KOPT-K1 (cell line): ENCODE measurements at regions not wholly inside any gene's neighbourhood (a gene's known extent, or its start where the extent isn't known, plus 50 kb on each side); places are given as distances from the start of the nearest gene placed in this dataset.

ENCODE experiments used
- H3K27ac ChIP-seq: fragments of 200-600 bp; sonication (generic); 2 replicates; pipeline ENCODE4 v1.5.1; 2016; ENCODE audit warnings: antibody characterized with exemption, mild to moderate bottlenecking, low read depth, low read length; ENCODE audit not compliant: poor library complexity, severe bottlenecking
- H3K36me3 ChIP-seq: fragments of 200-600 bp; sonication (generic); 2 replicates; pipeline ENCODE4 v1.5.1; 2017; ENCODE audit warnings: antibody characterized with exemption, mild to moderate bottlenecking, low read length, moderate library complexity; ENCODE audit not compliant: insufficient read depth
- H3K9me3 ChIP-seq: fragments of 200-600 bp; sonication (generic); 2 replicates; pipeline ENCODE4 v1.5.1; 2017; ENCODE audit warnings: antibody characterized with exemption, low read length, mild to moderate bottlenecking; ENCODE audit not compliant: insufficient read depth, poor library complexity, severe bottlenecking

DNA sequence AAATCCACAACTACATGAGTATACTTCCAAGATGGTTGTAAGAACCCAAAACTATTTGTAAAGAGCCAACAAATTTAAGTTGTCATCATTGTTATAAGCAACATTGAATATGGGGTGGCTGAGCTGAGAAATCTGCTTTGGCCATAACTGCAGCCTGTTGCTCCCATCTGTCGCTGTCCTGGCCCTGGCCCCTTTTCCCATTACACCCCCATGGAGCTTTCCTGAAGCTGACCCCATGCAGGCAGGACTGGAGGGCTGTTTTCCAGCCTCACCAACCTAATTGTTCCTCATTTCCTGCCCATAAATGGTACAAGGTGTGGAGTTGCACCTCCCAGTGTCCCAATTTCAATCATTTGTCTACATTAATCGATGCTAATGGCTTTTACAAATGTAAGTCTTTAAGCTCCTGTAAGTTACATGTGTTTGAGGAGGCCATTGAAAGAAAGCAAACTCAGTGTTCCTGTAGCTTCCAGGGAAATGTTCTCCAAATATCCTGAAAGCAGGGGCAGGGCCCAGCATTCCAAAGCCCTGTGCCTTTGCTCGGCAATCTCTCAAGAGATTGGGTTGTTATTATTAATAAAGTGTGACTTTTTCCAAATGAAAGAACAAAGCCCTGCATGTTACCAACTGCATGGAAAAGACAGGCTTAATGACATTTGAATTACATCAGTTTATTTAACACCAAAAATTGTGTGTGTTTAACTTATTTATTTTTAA lies 545.9 kb downstream of the PLPP3 start:
- H3K36me3 ChIP-seq = no peaks in the 10 kb centered on the region
- H3K9me3 ChIP-seq = no peaks in the 10 kb centered on the region
- no peak overlapping the region for H3K27ac ChIP-seq

DNA sequence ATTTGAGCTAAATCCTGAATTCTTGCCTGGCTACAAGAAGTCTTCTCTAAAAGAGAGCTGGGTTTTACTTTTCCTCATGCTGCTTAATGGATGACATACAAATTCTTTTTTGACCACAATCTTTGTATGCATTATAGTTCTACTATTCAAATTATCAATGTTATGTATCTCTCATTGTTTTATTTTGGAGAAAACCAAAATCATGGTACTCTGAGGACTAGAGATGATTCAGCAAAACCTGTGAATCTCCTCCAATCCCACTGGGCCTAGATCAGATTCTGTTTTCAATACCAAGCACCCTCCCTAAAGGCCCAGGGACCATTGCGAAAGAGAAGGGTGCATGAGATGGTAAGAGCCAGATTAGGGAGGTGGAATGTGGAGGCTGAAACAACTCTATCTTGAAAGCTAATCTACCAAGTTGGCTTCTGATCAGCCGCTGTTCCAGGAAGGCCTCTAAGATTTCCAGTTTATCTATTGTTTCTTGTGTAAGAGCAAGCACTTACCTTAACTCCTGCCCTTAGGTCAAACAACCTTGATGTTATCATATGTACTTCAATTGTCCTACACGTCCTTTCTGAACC lies 547.2 kb downstream of the PLPP3 start:
- Histone ChIP-seq H3K9me3 (no peaks in the 10 kb centered on the region), H3K27ac (no peak overlapping the region), H3K36me3 (no peaks in the 10 kb centered on the region)

DNA sequence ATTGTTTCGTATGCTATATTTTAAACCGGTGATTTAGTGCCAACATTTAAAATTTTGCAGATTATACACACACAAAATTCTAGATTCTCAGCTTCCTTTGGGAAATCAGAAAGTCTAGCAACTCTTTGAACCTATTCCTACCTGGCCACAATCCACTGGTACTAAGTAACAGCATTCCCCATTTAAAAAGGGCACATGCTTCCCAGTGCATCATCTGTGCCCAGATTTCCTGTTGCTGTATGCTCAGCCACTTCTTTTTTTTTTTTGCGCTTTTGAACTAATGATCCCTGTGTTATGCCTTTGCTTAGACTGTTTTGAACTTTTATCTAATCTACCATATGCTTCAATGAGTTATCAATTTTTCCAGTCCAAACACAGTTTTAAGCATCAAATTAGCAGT lies 548.4 kb downstream of the PLPP3 start:
- no peaks in the 10 kb centered on the region for H3K9me3 ChIP-seq
- no peak overlapping the region for H3K27ac ChIP-seq
- H3K36me3 ChIP-seq = no peaks in the 10 kb centered on the region

DNA sequence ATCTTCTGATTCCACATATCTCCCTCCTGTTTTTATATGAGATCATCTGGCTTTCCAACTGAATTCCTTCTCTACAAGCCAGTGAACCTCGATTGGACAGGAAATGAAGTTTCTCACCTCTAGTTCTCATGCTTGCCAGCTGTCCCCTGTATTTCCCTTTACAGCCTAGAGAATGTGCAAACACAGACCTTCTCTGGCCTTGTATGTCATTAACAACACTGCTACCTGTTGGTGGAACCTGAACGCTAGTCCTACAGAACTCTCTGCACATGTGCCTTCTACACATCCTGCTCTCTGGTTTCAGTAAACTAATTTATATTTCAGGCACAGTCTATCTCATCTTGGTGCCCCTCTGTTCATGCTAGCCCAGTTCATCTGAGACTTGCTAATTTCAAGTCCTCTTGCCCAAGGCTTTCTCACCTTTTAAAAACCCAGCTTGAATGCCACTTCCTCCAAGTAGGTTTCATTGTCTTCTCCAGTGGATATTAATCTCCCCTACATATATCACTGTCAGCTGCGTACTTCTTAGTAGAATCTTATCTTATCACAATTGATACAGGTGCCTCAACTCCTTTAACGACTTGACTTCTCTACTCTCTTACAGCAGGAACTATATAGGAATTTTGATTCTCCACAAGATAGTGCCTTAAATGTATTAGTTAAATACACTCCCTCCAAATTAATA lies 549.9 kb downstream of the PLPP3 start:
- Histone ChIP-seq H3K36me3 (no peaks in the 10 kb centered on the region), H3K9me3 (no peaks in the 10 kb centered on the region), H3K27ac (no peak overlapping the region)

DNA sequence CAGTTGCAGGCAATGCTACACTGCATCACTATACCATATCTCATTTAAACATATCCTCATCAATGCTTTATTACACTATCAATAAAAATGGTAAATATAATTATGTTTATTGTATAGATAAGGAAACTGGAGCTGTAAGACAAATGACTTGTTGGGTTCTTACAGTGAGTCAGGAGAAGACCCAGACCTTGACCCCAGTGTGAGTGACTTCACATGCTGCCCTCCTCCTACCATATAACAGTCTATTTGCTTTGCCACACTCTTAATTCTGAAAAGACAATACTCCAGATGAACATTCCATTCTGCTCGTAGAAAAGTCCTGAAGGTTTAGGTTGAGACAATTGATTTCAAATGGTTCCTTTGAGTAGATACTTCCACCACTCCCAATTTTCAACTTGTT lies 550.5 kb downstream of the PLPP3 start:
- Histone ChIP-seq H3K36me3 (no peaks in the 10 kb centered on the region), H3K27ac (no peak overlapping the region), H3K9me3 (no peaks in the 10 kb centered on the region)

DNA sequence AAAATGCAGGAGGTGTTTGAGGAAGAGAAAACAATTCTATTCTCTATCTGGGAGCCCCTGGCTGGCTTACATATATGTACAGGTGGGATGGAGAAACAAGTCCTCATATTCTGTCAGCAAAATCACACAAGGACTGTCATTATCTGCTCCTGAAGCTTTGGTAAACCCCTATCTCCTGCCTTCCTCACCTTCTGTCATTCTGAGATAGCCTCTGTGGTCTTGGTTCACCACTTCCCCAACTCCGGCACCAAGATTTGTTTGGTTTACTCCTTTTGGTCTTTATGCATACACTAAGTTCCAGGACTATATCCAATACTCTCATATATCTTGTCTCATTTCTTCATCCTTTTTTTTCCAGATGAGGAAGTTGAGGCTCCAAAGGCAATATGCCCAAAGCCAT lies 551.1 kb downstream of the PLPP3 start:
- Histone ChIP-seq H3K9me3 (no peaks in the 10 kb centered on the region), H3K27ac (no peak overlapping the region), H3K36me3 (no peaks in the 10 kb centered on the region)

DNA sequence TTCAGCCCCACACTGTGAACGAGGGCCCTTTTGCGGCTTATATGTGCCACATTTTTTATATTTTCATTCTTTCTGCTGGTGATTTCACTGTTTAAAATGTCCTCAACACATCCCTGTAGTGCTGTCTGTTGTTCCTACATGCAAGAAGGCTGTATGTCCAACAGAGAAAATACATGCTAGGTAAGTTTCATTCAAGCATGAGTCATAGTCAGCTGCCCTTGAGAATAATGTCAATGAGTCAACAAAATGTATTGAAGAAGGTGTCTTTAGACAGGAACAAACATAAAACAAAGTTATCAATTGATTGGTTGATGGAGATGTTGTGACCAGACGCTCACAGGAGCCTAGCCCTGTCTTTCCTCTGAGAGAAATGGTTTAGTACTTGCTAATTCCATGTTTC lies 553.4 kb downstream of the PLPP3 start:
- Histone ChIP-seq H3K36me3 (no peaks in the 10 kb centered on the region), H3K9me3 (no peaks in the 10 kb centered on the region), H3K27ac (no peak overlapping the region)

DNA sequence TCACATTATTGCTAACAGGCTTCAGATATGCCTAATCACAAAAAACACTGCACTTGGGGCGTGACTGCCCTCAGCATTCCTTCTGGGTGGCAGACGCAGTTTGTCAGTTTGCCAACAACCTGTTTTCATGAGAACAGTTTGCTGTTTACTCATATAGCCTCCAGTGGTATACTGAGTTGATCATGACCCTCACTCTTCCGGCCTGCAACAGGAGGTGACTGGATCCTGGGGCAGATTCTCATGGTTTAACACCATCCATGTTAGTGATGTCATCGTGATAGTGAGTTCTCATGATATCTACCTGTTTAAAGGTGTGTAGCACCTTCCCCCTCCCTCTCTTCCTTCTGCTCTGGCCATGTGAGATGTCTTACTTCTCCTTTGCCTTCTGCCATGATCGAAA lies 555.2 kb downstream of the PLPP3 start:
- no peaks in the 10 kb centered on the region for H3K36me3 ChIP-seq
- no peaks in the 10 kb centered on the region for H3K9me3 ChIP-seq
- no peak overlapping the region for H3K27ac ChIP-seq

DNA sequence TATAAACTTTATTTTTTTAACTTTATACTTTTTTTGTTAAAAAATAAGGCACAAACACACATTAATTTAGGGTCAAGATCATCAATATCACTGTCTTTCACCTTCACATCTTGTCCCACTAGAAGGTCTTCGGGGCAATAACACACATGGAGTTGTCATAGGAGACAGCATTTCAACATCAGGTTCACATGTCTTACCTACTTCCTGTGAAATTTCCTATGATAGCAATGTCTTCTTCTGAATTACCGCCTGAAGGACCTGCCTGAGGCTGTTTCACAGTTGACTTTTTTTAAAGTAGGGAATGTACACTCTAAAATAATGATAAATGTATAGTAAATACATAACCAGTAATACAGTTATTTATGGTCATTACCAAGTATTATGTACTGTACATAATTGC lies 559.4 kb downstream of the PLPP3 start:
- Histone ChIP-seq H3K9me3 (no peaks in the 10 kb centered on the region), H3K27ac (no peak overlapping the region), H3K36me3 (no peaks in the 10 kb centered on the region)

DNA sequence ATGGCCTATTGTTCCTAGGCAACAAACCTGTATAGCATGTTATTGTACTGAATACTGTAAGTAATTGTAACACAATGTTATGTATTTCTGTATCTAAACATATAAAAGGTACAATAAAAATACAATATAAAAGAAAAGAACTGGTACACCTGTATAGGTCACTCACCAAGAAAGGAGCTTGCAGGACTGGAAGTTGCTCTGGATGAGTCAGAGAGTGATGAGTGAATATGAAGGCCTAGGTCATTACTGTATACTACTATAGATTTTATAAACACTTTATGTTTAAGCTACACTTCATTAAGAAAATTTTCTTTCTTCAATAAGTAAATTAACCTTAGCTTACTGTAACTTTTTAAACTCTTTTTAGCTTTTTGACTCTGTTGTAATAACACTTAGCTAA lies 559.9 kb downstream of the PLPP3 start:
- Histone ChIP-seq H3K9me3 (no peaks in the 10 kb centered on the region), H3K27ac (no peak overlapping the region), H3K36me3 (no peaks in the 10 kb centered on the region)

DNA sequence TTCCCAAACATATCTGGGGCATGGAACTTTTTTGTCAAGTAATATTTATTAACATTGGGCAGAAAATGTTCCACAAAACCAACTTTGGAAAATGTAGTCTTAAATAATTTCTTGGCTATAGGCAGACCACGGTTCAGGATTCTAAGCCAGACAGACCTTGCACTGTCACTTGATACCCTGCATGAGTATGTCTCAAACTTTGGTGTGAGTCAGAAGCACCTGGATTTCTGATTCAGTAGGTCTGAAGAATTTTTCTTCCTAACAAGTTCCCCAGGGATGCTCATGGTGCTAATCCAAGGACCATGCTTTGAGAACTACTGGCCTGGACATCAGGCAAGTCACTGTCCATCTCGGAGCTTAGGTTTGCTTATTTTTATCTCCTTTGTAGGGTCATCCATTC lies 562.0 kb downstream of the PLPP3 start:
- Histone ChIP-seq H3K27ac (no peak overlapping the region), H3K36me3 (no peaks in the 10 kb centered on the region), H3K9me3 (no peaks in the 10 kb centered on the region)

DNA sequence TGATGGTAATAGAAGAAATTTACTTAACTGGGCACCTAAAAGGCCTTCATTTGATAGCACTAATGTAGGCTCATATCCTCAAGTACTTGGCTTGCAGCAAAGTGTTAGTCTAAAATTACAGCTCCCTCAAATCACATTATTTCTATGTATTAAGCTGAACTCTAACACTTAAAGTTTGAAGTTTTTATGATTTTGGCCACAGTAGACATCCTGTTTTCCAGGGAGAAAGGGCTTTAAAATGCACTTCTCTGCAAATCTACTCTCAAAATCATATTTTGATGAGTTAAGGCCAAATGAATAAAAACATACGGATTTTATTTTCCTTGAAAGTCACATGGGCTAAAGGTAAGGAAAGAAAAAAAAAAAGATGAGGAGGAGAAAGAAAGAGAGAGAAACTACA lies 575.5 kb downstream of the PLPP3 start:
- Histone ChIP-seq H3K36me3 (no peaks in the 10 kb centered on the region), H3K9me3 (no peaks in the 10 kb centered on the region), H3K27ac (no peak overlapping the region)

DNA sequence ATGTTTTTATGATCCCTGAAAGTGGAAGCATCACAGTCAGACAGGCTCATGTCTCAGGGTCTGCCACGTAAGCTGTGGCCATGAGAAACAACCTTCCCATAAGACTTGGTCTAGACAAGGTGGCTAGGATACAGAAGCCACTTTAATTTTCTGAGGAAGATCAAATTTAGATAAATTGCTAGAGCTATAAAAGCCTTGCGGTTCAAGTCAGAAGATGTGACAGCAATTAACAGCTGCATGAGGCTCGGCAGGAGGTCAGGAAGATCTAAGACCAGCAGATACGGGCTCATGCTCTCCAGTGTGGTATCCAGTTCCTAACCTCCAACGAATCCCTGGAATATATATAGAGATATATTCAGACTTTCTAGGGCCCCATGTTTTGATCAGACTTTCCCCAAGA lies 577.1 kb downstream of the PLPP3 start:
- Histone ChIP-seq H3K9me3 (no peaks in the 10 kb centered on the region), H3K36me3 (no peaks in the 10 kb centered on the region)

DNA sequence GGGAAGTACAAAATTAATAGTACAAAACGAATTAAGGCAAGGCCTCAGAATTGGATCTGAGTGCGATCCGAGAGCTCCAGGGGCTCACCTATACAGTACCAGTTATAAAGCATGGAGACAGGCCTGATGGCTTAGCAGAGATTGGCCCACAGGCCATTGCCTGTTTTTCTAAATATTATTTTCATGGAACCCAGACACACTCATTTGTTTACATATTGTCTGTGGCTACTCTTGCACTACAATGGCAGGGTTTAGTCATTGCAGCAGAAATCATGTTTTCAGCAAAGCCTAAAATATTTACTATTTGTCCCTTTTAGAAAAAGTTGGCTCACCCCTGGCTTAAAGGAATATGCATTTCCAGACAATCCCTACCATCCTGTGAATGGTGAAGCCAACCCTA lies 578.9 kb downstream of the PLPP3 start:
- peaks cover 5% of the 10 kb centered on the region for H3K9me3 ChIP-seq
- H3K27ac ChIP-seq = no peak overlapping the region
- no peaks in the 10 kb centered on the region for H3K36me3 ChIP-seq

More for the DNA sequence above, 577.1 kb downstream of the PLPP3 start:
- no peak overlapping the region for H3K27ac ChIP-seq

DNA sequence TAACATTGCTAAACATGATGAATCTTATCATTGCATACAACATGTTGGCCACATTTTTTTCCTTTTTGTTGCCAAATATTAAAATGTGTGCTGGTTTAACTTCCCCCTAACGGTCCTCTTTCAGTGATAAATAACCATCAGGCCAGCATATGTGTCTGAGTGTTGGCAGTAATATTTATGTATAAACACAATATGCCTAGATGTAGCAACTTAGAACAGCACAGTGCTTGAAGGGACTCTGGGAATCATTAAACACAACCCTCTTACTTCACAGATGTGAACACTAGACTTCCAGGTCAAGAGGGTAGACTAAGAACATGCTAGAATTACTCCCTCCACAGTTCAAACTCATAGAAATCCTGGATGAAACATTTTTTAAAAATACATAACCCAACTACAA lies 581.8 kb downstream of the PLPP3 start:
- Histone ChIP-seq H3K27ac (no peak overlapping the region), H3K9me3 (peaks cover 5% of the 10 kb centered on the region), H3K36me3 (no peaks in the 10 kb centered on the region)
